ENCODE measurements at regions not wholly inside any gene's neighbourhood (a gene's known extent, or its start where the extent isn't known, plus 50 kb on each side); places are given as distances from the start of the nearest gene placed in this dataset.

GRCh38 chr1:90486996-90487395, 230.1 kb downstream of the BARHL2 start:
- DNase-seq: no peak

GRCh38 chr1:90486134-90486824, 230.8 kb downstream of the BARHL2 start:
- DNase-seq: no peak

- DNase-seq: no peak
Measured at GRCh38 chr1:90480271-90480835, 236.7 kb downstream of the BARHL2 start.

GRCh38 chr1:90476994-90477393, 240.1 kb downstream of the BARHL2 start:
- DNase-seq: no peak

GRCh38 chr1:90476411-90476810, 240.7 kb downstream of the BARHL2 start:
- no peak for DNase-seq

- no peak for DNase-seq
Measured at GRCh38 chr1:90475631-90476030, 241.5 kb downstream of the BARHL2 start.

GRCh38 chr1:90474731-90475130, 242.4 kb downstream of the BARHL2 start:
- DNase-seq: no peak

GRCh38 chr1:90474158-90474557, 242.9 kb downstream of the BARHL2 start:
- DNase-seq: no peak

DNA sequence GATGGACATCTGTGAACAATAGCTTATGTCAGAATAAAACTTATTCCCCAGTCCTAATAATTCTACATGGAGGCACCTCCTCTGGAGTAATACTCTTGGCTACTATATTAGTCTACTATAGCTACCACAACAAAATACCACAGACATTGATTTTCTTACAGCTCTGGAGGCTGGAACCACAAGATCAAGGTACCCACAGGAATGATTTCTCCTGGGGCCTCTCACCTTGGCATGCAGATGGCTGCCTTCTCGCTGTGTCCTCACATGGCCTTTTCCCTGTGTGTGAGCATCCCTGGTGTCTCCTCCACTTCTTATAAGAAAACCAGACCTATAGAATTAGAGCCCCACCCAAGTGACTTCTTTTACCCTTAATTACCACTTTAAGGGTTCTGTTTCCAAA, 244.3 kb downstream of the BARHL2 start:
- no peak for DNase-seq

GRCh38 chr1:90459570-90459969, 257.5 kb downstream of the BARHL2 start:
- DNase-seq: no peak

DNA sequence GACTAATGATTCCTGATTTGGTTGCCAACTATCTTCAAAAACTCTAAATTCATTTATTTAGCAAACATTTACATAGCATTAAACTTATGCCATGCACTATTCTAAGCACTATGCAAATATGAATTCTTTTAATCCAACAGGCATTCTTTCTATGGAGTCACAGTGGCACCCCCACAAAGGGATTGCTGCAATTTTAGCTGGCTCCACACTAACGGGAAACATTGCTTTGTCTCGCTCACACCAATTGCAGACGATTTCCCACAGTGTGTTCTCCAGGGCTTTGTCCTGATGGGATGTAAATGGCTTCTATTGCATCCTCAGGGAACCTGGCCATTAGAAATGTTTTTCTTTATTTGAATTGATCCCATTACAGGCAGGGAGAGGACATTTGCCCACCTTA, 259.1 kb downstream of the BARHL2 start:
- DNase-seq: no peak

DNA sequence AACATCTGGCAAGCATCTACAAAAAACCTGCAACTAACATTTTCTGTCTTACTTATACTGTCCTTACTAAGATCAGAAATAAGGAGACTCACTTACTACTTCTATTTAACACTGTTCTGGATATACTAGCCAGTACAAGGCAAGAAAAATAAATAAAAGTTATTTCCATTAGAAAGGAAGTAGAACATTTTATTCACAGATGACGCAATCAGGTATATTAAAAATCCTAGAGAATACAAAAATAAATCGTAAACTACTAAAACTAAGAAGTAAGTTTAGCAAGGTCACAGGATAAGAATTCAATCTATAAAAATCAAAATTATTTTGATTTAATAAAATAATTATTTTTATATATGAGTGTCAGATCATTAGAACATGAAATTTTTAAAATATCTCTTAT, 264.6 kb downstream of the BARHL2 start:
- DNase-seq: no peak

DNA sequence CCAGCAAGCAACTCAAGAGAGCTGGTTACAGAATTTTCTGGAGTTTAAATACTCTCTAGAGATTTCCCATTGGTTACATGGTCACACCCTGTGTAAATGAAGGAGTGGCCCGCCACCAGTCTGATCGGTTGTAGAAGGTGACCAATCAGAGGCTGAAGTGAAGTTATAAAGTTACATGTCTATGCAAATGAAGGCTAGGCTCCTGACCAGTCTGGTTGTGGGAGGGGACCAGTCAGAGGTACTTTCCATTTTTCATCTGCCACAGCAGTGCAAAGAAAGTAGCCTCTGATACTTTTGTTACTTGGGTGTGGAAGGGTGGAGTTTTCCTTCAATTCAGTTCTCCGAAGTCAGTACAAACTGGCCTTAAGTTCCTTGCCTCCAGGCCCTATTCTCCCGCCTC, 273.7 kb downstream of the BARHL2 start:
- DNase-seq: no peak

DNA sequence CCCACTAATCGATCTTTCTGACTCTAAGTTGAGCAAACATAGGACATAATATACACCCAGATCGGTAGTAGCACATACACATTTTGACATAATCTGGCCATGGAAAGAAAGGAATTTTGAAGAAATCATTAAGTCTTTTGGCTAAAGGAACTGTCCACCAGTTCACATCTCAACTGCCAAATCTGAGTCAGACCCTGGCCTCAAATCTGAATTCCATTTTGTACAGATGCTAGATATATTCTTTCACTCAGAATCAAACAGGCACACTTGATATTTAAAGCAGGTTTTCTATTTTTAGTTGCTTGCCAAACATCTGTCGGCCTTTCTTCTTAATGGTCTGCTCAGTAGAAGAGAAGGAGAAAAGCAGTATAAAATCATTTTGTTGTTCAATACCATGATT, 281.8 kb downstream of the BARHL2 start:
- DNase-seq: no peak

- no peak for DNase-seq
Measured at GRCh38 chr1:90434460-90434859, 282.6 kb downstream of the BARHL2 start.

- no peak for DNase-seq
Measured at GRCh38 chr1:90417126-90417525, 300.0 kb downstream of the BARHL2 start.

- no peak for DNase-seq
Measured at GRCh38 chr1:90414201-90414600, 302.9 kb downstream of the BARHL2 start.

DNA sequence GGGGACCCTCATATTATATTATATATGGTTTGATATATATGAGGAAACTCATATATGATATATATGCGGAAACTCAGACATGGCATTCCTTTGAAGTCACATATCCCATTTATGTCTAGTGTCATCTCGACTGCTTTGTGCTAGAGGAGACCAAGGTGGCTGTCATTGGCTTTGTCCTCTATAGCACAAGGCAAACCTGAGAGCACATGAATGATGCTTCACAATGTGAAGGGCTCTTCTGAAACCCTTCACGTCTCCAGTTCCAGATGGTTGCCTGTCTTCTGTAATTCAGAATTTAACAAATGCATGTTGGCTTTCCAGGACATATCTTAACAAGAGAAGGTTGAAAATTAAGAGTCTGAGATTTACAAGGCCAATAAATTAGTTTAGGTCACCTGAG, 303.6 kb downstream of the BARHL2 start:
- no peak for DNase-seq

- DNase-seq: no peak
Measured at GRCh38 chr1:90412563-90412962, 304.5 kb downstream of the BARHL2 start.

DNA sequence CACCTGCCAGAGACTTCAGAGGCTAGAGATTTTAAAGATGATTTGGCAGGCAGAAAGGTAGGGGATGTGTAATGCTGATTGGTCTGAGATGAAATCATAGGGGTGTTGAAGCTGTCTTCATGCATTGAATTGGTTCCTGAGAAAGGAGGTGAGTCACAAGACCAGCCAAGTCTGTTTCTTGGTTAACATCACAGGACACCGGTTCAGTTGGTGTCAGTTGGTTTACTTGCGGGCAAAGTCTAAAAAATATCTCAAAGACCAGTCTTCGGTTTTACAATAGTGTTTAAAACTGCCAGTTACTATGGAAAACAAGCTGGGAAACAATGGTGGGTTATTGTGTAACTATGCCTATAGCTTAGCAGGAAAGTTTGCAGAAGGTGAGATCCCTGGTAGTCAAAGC, 305.9 kb downstream of the BARHL2 start:
- DNase-seq: no peak

DNA sequence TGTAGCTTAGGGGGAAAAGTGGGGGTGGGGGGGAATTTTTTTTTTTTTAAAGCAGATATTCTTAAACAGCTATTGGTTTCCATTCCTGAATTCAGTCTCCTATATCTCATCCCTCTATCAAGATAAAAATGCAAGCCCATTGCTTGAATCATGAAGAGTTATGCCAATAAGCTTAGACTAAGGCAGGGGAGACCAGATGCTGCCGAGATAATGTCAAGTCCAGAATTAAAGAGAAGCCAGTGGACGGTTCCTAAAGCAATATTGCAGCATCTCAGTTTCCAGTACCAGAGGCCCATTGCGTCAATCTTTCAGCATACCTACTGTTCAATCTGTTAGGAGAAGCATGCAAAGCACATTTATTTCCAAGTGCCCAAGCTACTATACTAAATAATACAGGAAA, 309.4 kb downstream of the BARHL2 start:
- DNase-seq: no peak

- no peak for DNase-seq
Measured at GRCh38 chr1:90405726-90406125, 311.4 kb downstream of the BARHL2 start.

DNA sequence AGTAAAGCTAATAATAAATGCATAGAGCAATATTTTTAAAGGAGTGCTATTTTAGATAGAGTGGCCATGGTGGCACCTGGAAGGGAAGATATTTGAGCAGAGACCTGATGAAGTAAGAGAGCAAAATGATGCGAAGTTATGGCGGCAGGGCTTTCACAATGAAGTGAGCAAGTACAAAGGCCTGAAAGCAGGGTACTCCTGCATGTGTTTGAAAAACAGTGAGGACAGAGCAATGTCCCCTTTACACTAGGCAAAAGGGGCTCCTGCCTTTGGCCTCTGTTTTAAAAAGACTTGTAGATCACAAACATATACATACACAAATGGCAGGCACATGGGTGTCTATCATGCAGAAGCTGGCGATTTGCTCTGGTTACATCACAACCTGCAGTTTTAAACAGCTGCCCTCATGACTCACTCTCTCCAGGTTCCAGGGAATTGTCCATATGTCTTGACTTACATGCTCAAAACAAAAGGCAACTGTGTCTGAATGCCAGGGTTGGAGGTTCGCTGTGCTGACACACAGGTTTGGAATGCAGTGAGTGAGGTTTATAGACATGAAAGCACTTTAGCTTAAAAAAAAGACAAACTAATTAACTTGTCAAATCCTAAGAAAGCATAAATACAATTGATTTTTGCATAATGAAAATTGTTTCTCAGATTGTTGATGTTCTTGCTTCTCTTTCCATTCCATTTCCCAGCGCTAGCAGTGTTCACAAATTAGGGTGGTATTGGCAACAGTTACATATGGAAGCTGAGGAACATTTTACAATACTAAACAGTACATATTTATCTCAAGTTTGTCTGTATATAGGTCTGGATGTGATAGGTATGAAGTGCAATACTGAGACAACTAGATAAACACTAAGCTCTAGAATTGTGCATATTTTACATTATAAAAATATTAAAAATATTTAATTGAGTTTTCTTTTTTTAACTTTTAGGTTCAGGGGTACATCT, 313.9 kb downstream of the BARHL2 start:
- DNase-seq: no peak

- DNase-seq: no peak
Measured at GRCh38 chr1:90400131-90400530, 317.0 kb downstream of the BARHL2 start.
